ENCODE measurements at regions not wholly inside any gene's neighbourhood (a gene's known extent, or its start where the extent isn't known, plus 50 kb on each side); places are given as distances from the start of the nearest gene placed in this dataset.

DNA sequence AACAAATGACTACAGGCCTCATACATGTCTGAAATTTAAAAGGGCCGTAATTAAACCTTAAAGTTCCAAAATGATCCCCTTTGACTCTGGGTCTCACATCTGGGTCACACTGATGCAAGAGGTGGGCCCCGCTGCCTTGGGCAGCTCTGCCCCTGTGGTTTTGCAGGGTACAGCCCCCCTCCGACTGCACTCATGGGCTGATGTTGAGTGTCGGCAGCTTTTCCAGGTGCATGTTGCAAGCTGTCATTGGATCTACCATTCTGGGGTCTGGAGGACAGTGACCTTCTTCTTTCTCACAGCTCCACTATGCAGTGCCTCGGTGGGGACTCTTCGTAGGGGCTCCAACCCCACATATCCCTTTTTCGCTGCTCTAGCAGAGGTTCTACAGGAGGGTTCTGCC is 1537.9 kb downstream of the PCDH18 start:
- no peak for TF ChIP-seq EP300 (IDR thresholded peaks at IDR 0.05; ENCODE audit: borderline replicate concordance)
- TF ChIP-seq ZBTB7A (IDR thresholded peaks at IDR 0.05; ENCODE audit: low read depth): no peak
- TF ChIP-seq, protein P1, sequence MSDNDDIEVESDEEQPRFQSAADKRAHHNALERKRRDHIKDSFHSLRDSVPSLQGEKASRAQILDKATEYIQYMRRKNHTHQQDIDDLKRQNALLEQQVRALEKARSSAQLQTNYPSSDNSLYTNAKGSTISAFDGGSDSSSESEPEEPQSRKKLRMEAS (IDR thresholded peaks at IDR 0.05): no peak
- no peak for TF ChIP-seq FOXM1 (IDR thresholded peaks at IDR 0.05; ENCODE audit: borderline replicate concordance, low read depth)
- no peak for TF ChIP-seq CEBPB (IDR thresholded peaks at IDR 0.05)
- TF ChIP-seq TEAD4 (IDR thresholded peaks at IDR 0.05): no peak
- TF ChIP-seq EGR1 (IDR thresholded peaks at IDR 0.05): no peak
- no peak for TF ChIP-seq USF1 (IDR thresholded peaks at IDR 0.05)
- TF ChIP-seq TCF12 (IDR thresholded peaks at IDR 0.05; ENCODE audit: low read depth): no peak
- no peak for TF ChIP-seq CREB1 (IDR thresholded peaks at IDR 0.05; ENCODE audit: low read depth)
- no peak for TF ChIP-seq TAF1 (IDR thresholded peaks at IDR 0.05; ENCODE audit: low read depth)
- no peak for TF ChIP-seq REST (IDR thresholded peaks at IDR 0.05; ENCODE audit: low read depth)

GRCh38 chr4:135976860-135977259 is 1555.4 kb downstream of the PCDH18 start:
- no peak for TF ChIP-seq TCF12 (IDR thresholded peaks at IDR 0.05; ENCODE audit: low read depth)
- no peak for TF ChIP-seq NFIC (IDR thresholded peaks at IDR 0.05)
- TF ChIP-seq USF1 (IDR thresholded peaks at IDR 0.05): no peak
- no peak for TF ChIP-seq CREB1 (IDR thresholded peaks at IDR 0.05; ENCODE audit: low read depth)
- TF ChIP-seq RAD21 (IDR thresholded peaks at IDR 0.05; ENCODE audit: low read depth): no peak
- TF ChIP-seq CEBPB (IDR thresholded peaks at IDR 0.05): no peak
- TF ChIP-seq, protein P1 (IDR thresholded peaks at IDR 0.05): no peak
- no peak for TF ChIP-seq TAF1 (IDR thresholded peaks at IDR 0.05; ENCODE audit: low read depth)
- no peak for TF ChIP-seq REST (IDR thresholded peaks at IDR 0.05; ENCODE audit: low read depth)
- no peak for TF ChIP-seq EP300 (IDR thresholded peaks at IDR 0.05; ENCODE audit: borderline replicate concordance)
- TF ChIP-seq YY1 (IDR thresholded peaks at IDR 0.05; ENCODE audit: low read depth): no peak
- no peak for TF ChIP-seq ZBTB7A (IDR thresholded peaks at IDR 0.05; ENCODE audit: low read depth)

DNA sequence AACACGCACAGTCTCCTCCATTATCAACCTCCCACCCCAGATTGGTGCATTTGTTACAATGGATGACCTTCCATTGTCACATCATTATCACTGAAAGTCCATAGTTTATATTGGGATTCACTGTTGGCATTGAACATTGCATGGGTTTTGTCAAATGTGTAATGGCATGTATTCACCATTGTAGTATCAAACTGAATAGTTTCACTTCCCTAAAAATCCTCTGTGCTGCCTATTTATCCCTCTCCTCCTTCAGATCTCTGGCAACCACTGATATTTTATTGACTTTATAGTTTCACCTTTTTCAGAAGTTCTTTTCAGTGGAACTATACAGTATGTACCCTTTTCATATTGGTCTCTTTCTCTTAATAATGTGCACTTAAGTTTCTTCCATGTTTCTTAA is 1565.4 kb downstream of the PCDH18 start:
- TF ChIP-seq TAF1 (IDR thresholded peaks at IDR 0.05; ENCODE audit: low read depth) (no peak), USF1 (IDR thresholded peaks at IDR 0.05) (no peak), TEAD4 (IDR thresholded peaks at IDR 0.05) (no peak), REST (IDR thresholded peaks at IDR 0.05; ENCODE audit: low read depth) (no peak)

DNA sequence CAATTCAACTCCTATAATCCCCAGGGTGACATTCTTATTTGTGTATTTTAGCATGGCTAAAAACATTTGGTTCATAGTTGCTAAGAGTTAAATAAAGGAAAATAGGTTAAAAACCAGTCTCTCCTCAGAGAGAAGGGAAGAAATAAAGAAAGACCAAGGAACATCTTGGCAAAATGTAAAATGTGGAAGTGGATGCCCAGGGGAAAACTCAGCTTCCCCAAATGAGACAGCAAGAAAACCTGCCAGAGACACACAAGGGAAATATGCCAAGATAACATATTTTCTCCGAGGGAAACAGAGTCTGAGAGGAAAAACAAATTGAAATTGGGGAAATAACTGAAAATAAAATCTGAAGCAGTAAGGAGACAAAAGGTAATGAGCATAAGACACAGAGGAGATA is 1569.3 kb downstream of the PCDH18 start:
- TF ChIP-seq REST (IDR thresholded peaks at IDR 0.05; ENCODE audit: low read depth) (no peak), USF1 (IDR thresholded peaks at IDR 0.05) (no peak), ZBTB7A (IDR thresholded peaks at IDR 0.05; ENCODE audit: low read depth) (no peak), YY1 (IDR thresholded peaks at IDR 0.05; ENCODE audit: low read depth) (no peak), NFIC (IDR thresholded peaks at IDR 0.05) (no peak), RAD21 (IDR thresholded peaks at IDR 0.05; ENCODE audit: low read depth) (no peak), CEBPB (IDR thresholded peaks at IDR 0.05) (no peak), TAF1 (IDR thresholded peaks at IDR 0.05; ENCODE audit: low read depth) (no peak), EP300 (IDR thresholded peaks at IDR 0.05; ENCODE audit: borderline replicate concordance) (no peak), TCF12 (IDR thresholded peaks at IDR 0.05; ENCODE audit: low read depth) (no peak)

Data from Ishikawa (cell line).